Tibial nerve (tissue), 4 donors: ENCODE measurements at regions not wholly inside any gene's neighbourhood (a gene's known extent, or its start where the extent isn't known, plus 50 kb on each side); places are given as distances from the start of the nearest gene placed in this dataset.

ENCODE experiments used
- DNase-seq, 2 donors: peaks; one replicate each; pipeline ENCODE4 v3.0.0-alpha.2; 2019; ENCODE audit warnings: low spot score in 2 of 2
- H3K27ac ChIP-seq, 4 donors: fragments of 200-600 bp; sonication (generic) in 3 of 4; one replicate each; pipeline ENCODE4 v1.5.1; 2017 to 2019; ENCODE audit warnings: mild to moderate bottlenecking in 1 of 4
- H3K27me3 ChIP-seq, 2 donors: fragments of 200-600 bp; sonication (generic) in 1 of 2; one replicate each; pipeline versions ENCODE4 v1.5.1 to v1.6.0; 2017 to 2019
- H3K36me3 ChIP-seq, 3 donors: fragments of 200-600 bp; sonication (generic); one replicate each; pipeline ENCODE4 v1.5.1; 2018 to 2019
- H3K4me1 ChIP-seq, 4 donors: fragments of 200-600 bp; sonication (generic) in 3 of 4; one replicate each; pipeline ENCODE4 v1.5.1; 2017 to 2019
- H3K4me3 ChIP-seq, 4 donors: fragments of 200-600 bp; sonication (generic) in 3 of 4; one replicate each; pipeline ENCODE4 v1.5.1; 2017 to 2019; ENCODE audit warnings: mild to moderate bottlenecking in 1 of 4, moderate library complexity in 1 of 4
- H3K9me3 ChIP-seq, 4 donors: fragments of 200-600 bp; sonication (generic) in 3 of 4; one replicate each; pipeline ENCODE4 v1.5.1; 2017 to 2019
- EP300 ChIP-seq, 2 donors: sonication (generic); formaldehyde crosslinking; IDR thresholded peaks; one replicate each; pipeline ENCODE4 v1.6.1; 2017; ENCODE audit warnings: antibody characterized with exemption in 2 of 2, mild to moderate bottlenecking in 1 of 2
- POLR2A ChIP-seq, 2 donors: fragments of 450-650 bp; IDR thresholded peaks; one replicate each; pipeline ENCODE4 v1.6.1; 2017; ENCODE audit warnings: antibody characterized with exemption in 2 of 2, mild to moderate bottlenecking in 2 of 2, moderate library complexity in 2 of 2
- WGBS, 2 donors: methylation state at CpG; one replicate each; pipeline ENCODE4 v1.1.5; 2018; 5-methylcytosine and 5-hydroxymethylcytosine counted together
- TF ChIP-seq, protein P1 (sequence below), 5 experiments: fragments of 200-600 bp in 3 of 5; fragments of 450-650 bp in 2 of 5; sonication (generic) in 3 of 5; IDR thresholded peaks; one replicate each; pipeline ENCODE4 v1.5.1; 2016 to 2019; ENCODE audit warnings: antibody characterized with exemption in 5 of 5, mild to moderate bottlenecking in 3 of 5, moderate library complexity in 2 of 5

GRCh38 chr11:91091563-91091962 lies 868.7 kb upstream of the CHORDC1 start:
- no peak for DNase-seq
- Histone ChIP-seq H3K4me1 (no peaks in the 10 kb centered on the region), H3K27ac (no peak overlapping the region), H3K9me3 (no peaks in the 10 kb centered on the region), H3K36me3 (no peaks in the 10 kb centered on the region), H3K27me3 (no peaks in the 10 kb centered on the region), H3K4me3 (no peak overlapping the region)
- TF ChIP-seq, protein P1, sequence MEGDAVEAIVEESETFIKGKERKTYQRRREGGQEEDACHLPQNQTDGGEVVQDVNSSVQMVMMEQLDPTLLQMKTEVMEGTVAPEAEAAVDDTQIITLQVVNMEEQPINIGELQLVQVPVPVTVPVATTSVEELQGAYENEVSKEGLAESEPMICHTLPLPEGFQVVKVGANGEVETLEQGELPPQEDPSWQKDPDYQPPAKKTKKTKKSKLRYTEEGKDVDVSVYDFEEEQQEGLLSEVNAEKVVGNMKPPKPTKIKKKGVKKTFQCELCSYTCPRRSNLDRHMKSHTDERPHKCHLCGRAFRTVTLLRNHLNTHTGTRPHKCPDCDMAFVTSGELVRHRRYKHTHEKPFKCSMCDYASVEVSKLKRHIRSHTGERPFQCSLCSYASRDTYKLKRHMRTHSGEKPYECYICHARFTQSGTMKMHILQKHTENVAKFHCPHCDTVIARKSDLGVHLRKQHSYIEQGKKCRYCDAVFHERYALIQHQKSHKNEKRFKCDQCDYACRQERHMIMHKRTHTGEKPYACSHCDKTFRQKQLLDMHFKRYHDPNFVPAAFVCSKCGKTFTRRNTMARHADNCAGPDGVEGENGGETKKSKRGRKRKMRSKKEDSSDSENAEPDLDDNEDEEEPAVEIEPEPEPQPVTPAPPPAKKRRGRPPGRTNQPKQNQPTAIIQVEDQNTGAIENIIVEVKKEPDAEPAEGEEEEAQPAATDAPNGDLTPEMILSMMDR (IDR thresholded peaks at IDR 0.05): no peak
- TF ChIP-seq EP300 (IDR thresholded peaks at IDR 0.05) (no peak), POLR2A (IDR thresholded peaks at IDR 0.05) (no peak)

DNA sequence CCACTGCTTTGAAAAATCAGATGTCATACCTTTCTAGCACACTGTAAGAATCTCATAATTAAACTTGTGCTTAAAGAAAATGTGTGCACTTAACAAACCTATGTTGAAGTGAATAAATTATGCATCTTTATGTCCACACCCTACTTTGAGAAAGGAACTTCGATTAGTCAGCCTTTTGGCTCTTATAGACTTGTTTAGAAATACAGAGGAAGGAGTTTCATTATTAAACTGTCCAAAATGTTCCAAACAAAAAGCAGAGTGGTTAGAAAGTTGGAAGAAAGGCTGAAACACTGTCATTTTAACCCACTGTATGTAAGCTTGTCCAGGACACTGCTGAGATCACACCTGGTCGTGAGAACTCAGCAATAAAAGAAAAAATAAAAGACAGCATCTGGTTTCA lies 863.2 kb upstream of the CHORDC1 start:
- DNase-seq: no peak
- 74 to 79% methylated on average over 2 of the region's 2 CpGs for WGBS, 2 donors
- no peaks in the 10 kb centered on the region for H3K36me3 ChIP-seq
- no peaks in the 10 kb centered on the region for H3K9me3 ChIP-seq
- peaks cover 0 to 3% (median 0%) of the 10 kb centered on the region in 4 donors for H3K4me1 ChIP-seq
- no peaks in the 10 kb centered on the region for H3K27me3 ChIP-seq
- no peak overlapping the region for H3K4me3 ChIP-seq
- no peak overlapping the region for H3K27ac ChIP-seq
- TF ChIP-seq, protein P1 (IDR thresholded peaks at IDR 0.05): no peak
- TF ChIP-seq POLR2A (IDR thresholded peaks at IDR 0.05) (no peak), EP300 (IDR thresholded peaks at IDR 0.05) (no peak)

DNA sequence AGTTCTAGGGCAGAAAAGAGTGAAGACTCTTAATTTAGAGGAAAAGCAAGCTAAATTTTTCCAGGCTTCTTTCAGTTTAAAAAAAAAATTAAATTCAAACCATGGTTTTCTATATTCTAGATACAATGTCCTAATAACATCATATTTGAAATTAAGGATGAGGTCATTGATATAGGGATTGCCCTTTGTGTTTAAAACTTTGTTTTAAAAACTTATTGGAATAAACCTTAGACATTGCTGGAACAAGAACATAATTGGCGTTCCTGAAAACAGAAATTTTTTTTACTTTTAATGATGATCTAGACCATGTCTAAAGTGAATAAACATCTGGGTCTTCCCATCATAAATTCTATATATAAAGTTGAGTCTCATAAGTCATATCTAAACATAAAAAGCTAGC lies 859.4 kb upstream of the CHORDC1 start:
- WGBS, 2 donors: 89 to 90% methylated on average over 1 of the region's 1 CpG
- no peak overlapping the region for H3K27ac ChIP-seq
- H3K9me3 ChIP-seq: no peaks in the 10 kb centered on the region
- no peak overlapping the region for H3K4me3 ChIP-seq
- TF ChIP-seq, protein P1 (IDR thresholded peaks at IDR 0.05): no peak
- TF ChIP-seq EP300 (IDR thresholded peaks at IDR 0.05): no peak
- TF ChIP-seq POLR2A (IDR thresholded peaks at IDR 0.05): no peak
- no peaks in the 10 kb centered on the region for H3K36me3 ChIP-seq
- H3K27me3 ChIP-seq: no peaks in the 10 kb centered on the region
- no peak for DNase-seq
- H3K4me1 ChIP-seq: peaks cover 0 to 3% (median 0%) of the 10 kb centered on the region in 4 donors

DNA sequence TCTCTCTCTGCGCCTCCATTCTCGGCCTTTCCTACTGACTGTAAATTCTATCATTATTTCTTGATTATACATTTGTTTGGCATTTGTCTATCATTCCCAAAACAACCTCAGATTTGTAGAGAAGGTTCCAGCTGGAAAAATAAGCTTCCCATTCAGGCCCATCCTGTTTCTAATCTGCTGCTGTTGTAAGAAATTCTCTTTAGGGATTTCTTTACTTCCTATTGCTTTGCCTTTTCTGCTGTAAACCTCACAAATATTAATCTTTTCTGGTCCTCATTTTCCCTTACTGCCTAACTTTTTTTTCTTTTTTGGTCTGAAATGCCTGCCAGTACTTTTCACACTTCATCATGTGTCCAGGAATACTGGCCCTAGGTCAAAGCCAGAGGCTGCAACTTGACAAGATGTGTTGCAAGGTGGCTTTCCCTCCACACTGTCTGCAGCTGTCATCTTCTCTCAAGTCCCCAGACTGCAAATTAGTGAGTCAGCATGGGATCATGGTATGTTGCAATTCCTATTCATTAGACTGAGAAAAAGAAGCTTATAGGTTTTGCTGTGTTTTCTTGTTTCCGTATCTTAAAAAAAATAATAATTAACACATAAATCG lies 858.7 kb upstream of the CHORDC1 start:
- TF ChIP-seq EP300 (IDR thresholded peaks at IDR 0.05) (peak in 1 of 2 donors; percentile 51), POLR2A (IDR thresholded peaks at IDR 0.05) (no peak)
- Histone ChIP-seq H3K4me1 (peaks cover 0 to 3% (median 0%) of the 10 kb centered on the region in 4 donors), H3K27me3 (no peaks in the 10 kb centered on the region), H3K9me3 (no peaks in the 10 kb centered on the region), H3K36me3 (no peaks in the 10 kb centered on the region), H3K4me3 (no peak overlapping the region), H3K27ac (no peak overlapping the region)
- WGBS, 2 donors: 33 to 59% methylated on average over 4 of the region's 4 CpGs
- peak; percentile 13 to 38 for DNase-seq

- TF ChIP-seq POLR2A (IDR thresholded peaks at IDR 0.05): no peak
- no peak for TF ChIP-seq EP300 (IDR thresholded peaks at IDR 0.05)
- TF ChIP-seq, protein P1 (IDR thresholded peaks at IDR 0.05): no peak
- H3K4me3 ChIP-seq: no peak overlapping the region
- no peak for DNase-seq
- H3K27ac ChIP-seq: no peak overlapping the region
- H3K9me3 ChIP-seq: no peaks in the 10 kb centered on the region
- 73 to 77% methylated on average over 5 of the region's 5 CpGs for WGBS, 2 donors
- no peaks in the 10 kb centered on the region for H3K36me3 ChIP-seq
- H3K27me3 ChIP-seq: no peaks in the 10 kb centered on the region
- H3K4me1 ChIP-seq: peaks cover 0 to 3% (median 0%) of the 10 kb centered on the region in 4 donors
These were observed 855.4 kb upstream of the CHORDC1 start for GRCh38 chr11:91078221-91078620.
